Duodenal mucosa (tissue), 2 donors: ENCODE measurements at regions not wholly inside any gene's neighbourhood (a gene's known extent, or its start where the extent isn't known, plus 50 kb on each side); places are given as distances from the start of the nearest gene placed in this dataset.

Experiments
- H3K27ac ChIP-seq: one replicate; pipeline ENCODE4 v1.7.0; 2013; ENCODE audit warnings: low read depth, low read length
- H3K27me3 ChIP-seq, 2 donors: one replicate each; pipeline ENCODE4 v1.7.0; 2013; ENCODE audit warnings: low read length in 2 of 2, control low read depth in 1 of 2; ENCODE audit not compliant: insufficient read depth in 2 of 2, control insufficient read depth in 1 of 2
- H3K36me3 ChIP-seq, 2 donors: one replicate each; pipeline ENCODE4 v1.7.0; 2013; ENCODE audit warnings: low read length in 2 of 2, control low read depth in 1 of 2; ENCODE audit not compliant: insufficient read depth in 2 of 2, control insufficient read depth in 1 of 2
- H3K4me1 ChIP-seq, 2 donors: one replicate each; pipeline ENCODE4 v1.7.0; 2013; ENCODE audit warnings: low read length in 2 of 2, control low read depth in 1 of 2; ENCODE audit not compliant: insufficient read depth in 2 of 2, control insufficient read depth in 1 of 2
- H3K4me3 ChIP-seq, 2 donors: one replicate each; pipeline ENCODE4 v1.7.0; 2013; ENCODE audit warnings: low read length in 2 of 2, low read depth in 1 of 2
- H3K9ac ChIP-seq, 2 donors: one replicate each; pipeline ENCODE4 v1.7.0; 2013; ENCODE audit warnings: low read length in 2 of 2, low read depth in 1 of 2
- H3K9me3 ChIP-seq, 2 donors: one replicate each; pipeline ENCODE4 v1.7.0; 2013; ENCODE audit warnings: low read length in 2 of 2, control low read depth in 1 of 2; ENCODE audit not compliant: control insufficient read depth in 1 of 2

DNA sequence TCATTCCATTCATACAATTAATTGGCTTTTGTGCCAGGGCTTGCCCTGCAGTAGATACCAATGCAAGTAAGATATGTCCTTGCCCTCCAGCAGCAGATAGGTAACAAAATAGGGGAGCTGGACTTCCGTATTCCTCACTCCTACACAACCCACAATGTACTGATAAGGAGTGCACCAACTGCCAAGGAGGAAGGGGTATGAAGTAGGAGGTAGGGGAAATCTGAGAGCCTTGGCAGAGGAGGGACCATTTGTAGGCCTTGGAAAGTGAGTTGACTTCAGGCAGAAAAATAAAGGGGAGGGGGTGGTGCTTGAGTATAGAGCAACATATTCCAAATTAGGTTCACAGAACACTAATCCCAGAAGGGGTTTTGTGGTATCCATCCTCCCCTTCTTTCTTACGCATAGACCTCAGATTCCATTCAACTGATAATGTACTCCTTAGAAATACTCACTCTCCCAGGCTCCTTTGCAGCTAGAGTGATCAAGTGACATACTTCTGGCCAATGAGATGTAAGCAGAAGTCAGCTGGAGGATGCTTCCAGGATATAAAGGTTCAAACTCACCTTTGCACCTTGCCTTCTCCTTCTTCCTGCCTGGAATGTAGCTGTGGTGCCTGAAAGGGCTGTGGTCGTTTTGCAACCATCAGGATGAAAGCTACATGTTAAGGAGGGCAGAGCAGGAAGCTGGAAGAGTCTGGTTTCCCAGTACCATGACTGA, 127.1 kb upstream of the SMAD3 start:
- Histone ChIP-seq H3K4me1 (peaks cover 0 to 3% of the 10 kb centered on the region in 2 donors), H3K9ac (no peak overlapping the region), H3K27ac (no peak overlapping the region), H3K4me3 (no peak overlapping the region), H3K9me3 (peaks cover 6 to 17% of the 10 kb centered on the region in 2 donors), H3K27me3 (no peaks in the 10 kb centered on the region), H3K36me3 (no peaks in the 10 kb centered on the region)

GRCh38 chr15:66939016-66939415, 126.4 kb upstream of the SMAD3 start:
- Histone ChIP-seq H3K9ac (no peak overlapping the region), H3K4me3 (no peak overlapping the region), H3K4me1 (peaks cover 2 to 4% of the 10 kb centered on the region in 2 donors), H3K27me3 (no peaks in the 10 kb centered on the region), H3K36me3 (no peaks in the 10 kb centered on the region), H3K27ac (no peak overlapping the region), H3K9me3 (peaks cover 2 to 11% of the 10 kb centered on the region in 2 donors)

- H3K9me3 ChIP-seq, result peaks cover 2 to 7% of the 10 kb centered on the region in 2 donors
- H3K27me3 ChIP-seq, result no peaks in the 10 kb centered on the region
- no peak overlapping the region for H3K27ac ChIP-seq
- H3K4me1 ChIP-seq, result peaks cover 7% of the 10 kb centered on the region in 2 donors
- no peaks in the 10 kb centered on the region for H3K36me3 ChIP-seq
- H3K9ac ChIP-seq, result no peak overlapping the region
- no peak overlapping the region for H3K4me3 ChIP-seq
Measured at GRCh38 chr15:66939451-66940023, 125.9 kb upstream of the SMAD3 start.

DNA sequence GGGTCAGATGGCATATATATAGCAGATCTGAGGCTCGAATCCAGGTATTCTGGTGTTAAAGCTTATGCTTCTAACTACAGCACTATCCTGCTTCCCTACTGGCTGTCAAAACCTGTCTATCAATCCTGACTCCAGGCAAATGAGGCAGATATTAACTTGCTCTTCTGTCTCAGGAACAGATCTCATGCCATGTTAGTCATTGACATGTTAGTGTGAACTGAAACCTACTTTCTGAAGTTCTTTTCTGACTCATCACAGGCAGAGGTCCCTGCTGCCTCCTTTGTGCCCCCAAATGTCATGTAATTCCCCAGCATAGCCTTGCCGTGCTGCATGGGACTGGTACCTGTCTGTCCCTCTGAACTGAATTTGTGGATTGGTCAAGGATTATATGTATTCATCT, 125.0 kb upstream of the SMAD3 start:
- Histone ChIP-seq H3K9me3 (peaks cover 2 to 7% of the 10 kb centered on the region in 2 donors), H3K4me1 (peaks cover 7% of the 10 kb centered on the region in 2 donors), H3K27ac (no peak overlapping the region), H3K9ac (no peak overlapping the region), H3K27me3 (no peaks in the 10 kb centered on the region), H3K4me3 (no peak overlapping the region), H3K36me3 (no peaks in the 10 kb centered on the region)

DNA sequence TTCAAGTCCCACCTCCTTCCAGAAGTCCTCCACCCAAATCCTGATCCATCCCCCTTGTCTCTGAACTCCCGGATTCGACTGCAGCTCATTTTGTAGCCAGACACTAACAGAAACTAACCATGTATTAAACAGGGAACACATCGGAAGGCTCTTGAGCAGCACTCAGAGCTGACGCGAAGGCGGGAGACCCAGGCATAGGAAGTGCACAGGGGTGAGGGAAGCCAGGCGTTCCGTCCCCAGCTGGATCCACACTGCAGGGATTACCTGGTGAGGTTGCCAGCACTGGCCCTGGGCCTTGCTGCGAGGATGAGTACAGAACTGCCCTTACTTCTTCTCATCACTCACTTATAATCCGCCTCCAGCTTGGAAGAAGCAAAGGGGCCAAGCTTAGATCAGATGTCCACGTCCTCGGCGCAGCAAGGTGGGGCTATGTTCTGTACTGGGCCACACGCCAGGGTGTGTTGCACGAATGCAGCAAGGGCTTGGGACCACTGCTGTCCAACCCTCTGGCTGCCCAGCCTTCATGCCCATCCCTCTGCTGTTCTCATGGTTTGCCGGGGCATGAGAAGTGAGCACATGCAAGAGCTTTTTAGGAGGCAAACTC, 124.2 kb upstream of the SMAD3 start:
- H3K9ac ChIP-seq, result no peak overlapping the region
- H3K27me3 ChIP-seq, result no peaks in the 10 kb centered on the region
- H3K9me3 ChIP-seq, result peaks cover 2 to 7% of the 10 kb centered on the region in 2 donors
- no peak overlapping the region for H3K27ac ChIP-seq
- H3K36me3 ChIP-seq, result no peaks in the 10 kb centered on the region
- no peak overlapping the region for H3K4me3 ChIP-seq
- H3K4me1 ChIP-seq, result peaks cover 7 to 12% of the 10 kb centered on the region in 2 donors

DNA sequence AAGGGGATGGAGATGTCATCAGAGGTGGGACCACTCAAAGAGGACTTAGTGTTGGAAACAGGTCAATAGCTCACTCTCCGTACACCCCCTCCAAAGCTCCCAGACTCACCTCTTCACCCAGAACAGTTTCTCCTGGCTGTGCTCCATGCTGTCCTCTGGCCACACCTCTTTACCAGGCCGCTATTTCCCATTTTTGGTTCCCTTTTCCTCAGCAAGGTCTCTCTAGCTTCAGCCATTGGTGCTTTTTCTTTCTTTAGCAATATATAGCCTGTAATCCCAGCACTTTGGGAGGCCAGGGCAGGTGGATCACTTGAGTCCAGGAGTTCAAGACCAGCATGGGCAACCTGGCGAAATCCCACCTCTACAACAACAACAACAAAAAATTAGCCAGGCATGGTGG, 123.6 kb upstream of the SMAD3 start:
- Histone ChIP-seq H3K9me3 (peaks cover 2 to 7% of the 10 kb centered on the region in 2 donors), H3K27me3 (no peaks in the 10 kb centered on the region), H3K27ac (no peak overlapping the region), H3K4me1 (peaks cover 7 to 13% of the 10 kb centered on the region in 2 donors), H3K9ac (no peak overlapping the region), H3K36me3 (no peaks in the 10 kb centered on the region), H3K4me3 (no peak overlapping the region)

DNA sequence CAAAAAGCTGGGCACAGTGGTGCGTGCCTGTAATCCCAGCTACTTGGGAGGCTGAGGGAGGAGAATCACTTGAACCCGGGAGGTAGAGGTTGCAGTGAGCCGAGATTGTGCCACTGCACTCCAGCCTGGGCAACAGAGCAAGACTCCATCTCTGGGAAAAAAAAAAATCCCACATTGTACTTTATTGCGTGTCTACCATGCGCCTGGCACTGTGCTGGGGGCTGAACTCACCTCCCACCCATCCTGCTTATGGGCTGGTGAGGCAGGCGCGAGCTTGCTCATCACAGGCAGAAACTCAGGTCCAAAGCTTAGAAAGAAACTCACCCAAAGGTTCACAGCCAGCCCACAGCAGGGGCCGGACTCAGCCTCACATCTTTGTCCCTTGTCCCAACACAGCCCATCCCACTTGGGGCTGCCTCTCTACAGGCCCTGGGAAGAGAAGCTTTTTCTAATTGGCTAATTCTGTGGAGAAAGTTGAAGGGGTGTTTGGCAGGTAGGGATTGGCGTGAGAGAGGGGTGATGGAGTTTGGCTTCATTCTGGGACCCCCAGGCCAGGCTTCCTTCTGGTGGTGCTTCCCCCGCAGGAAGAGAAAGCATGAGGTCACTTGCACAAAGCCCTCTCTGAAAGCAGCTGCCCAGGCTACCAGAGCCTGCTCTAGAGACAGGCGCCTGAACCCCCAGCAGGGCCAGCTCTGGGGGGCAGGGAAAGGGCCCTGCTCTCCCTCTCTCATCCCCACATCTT, 122.6 kb upstream of the SMAD3 start:
- H3K9ac ChIP-seq, result no peak overlapping the region

GRCh38 chr15:66943456-66944095, 121.8 kb upstream of the SMAD3 start:
- Histone ChIP-seq H3K27me3 (no peaks in the 10 kb centered on the region), H3K27ac (no peak overlapping the region), H3K36me3 (no peaks in the 10 kb centered on the region), H3K4me3 (no peak overlapping the region), H3K9me3 (no peaks in the 10 kb centered on the region), H3K9ac (no peak overlapping the region), H3K4me1 (peaks cover 7 to 13% of the 10 kb centered on the region in 2 donors)

More for the DNA sequence above, 122.6 kb upstream of the SMAD3 start:
- Histone ChIP-seq H3K36me3 (no peaks in the 10 kb centered on the region), H3K27ac (no peak overlapping the region), H3K4me3 (no peak overlapping the region), H3K4me1 (peaks cover 7 to 13% of the 10 kb centered on the region in 2 donors), H3K9me3 (peaks cover 0 to under 1% of the 10 kb centered on the region in 2 donors), H3K27me3 (no peaks in the 10 kb centered on the region)

DNA sequence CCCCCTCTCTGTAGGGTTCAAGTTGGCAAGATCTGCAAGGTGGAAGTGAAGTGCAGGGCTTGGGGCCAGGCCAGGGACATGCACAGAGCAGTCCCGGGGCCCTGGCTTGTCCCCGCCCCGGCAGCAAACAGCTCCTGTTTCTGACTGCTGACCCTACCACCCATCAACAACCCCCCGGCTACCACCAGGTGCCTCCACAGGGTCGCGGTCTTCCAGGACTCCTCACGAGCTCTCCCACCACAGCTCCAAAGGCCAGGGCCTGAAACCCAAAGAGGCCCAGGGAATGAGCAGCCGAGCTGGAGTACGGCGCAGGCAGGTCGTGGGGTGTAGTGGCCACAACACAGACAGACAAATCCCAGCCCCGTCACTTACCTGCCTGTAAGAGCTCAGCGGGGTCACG, 121.3 kb upstream of the SMAD3 start:
- H3K9ac ChIP-seq, result no peak overlapping the region
- no peak overlapping the region for H3K27ac ChIP-seq
- no peaks in the 10 kb centered on the region for H3K27me3 ChIP-seq
- H3K4me3 ChIP-seq, result no peak overlapping the region
- no peaks in the 10 kb centered on the region for H3K9me3 ChIP-seq
- peaks cover 7 to 13% of the 10 kb centered on the region in 2 donors for H3K4me1 ChIP-seq
- no peaks in the 10 kb centered on the region for H3K36me3 ChIP-seq
